Ishikawa (cell line): ENCODE measurements at regions not wholly inside any gene's neighbourhood (a gene's known extent, or its start where the extent isn't known, plus 50 kb on each side); places are given as distances from the start of the nearest gene placed in this dataset.

ENCODE experiments used
- CEBPB ChIP-seq: IDR thresholded peaks from 2 replicates; pipeline ENCODE4 v1.6.1; 2012
- CREB1 ChIP-seq: IDR thresholded peaks from 2 replicates; pipeline ENCODE4 v1.6.1; 2012; ENCODE audit warnings: low read depth
- EGR1 ChIP-seq: IDR thresholded peaks from 2 replicates; pipeline ENCODE4 v1.6.1; 2012
- EP300 ChIP-seq: IDR thresholded peaks from 2 replicates; pipeline ENCODE4 v1.6.1; 2012; ENCODE audit warnings: borderline replicate concordance
- FOXM1 ChIP-seq: IDR thresholded peaks from 2 replicates; pipeline ENCODE4 v1.6.1; 2012; ENCODE audit warnings: low read depth, borderline replicate concordance
- MAX ChIP-seq: IDR thresholded peaks from 2 replicates; pipeline ENCODE4 v1.6.1; 2012
- NFIC ChIP-seq: IDR thresholded peaks from 2 replicates; pipeline ENCODE4 v1.6.1; 2012
- RAD21 ChIP-seq: IDR thresholded peaks from 2 replicates; pipeline ENCODE4 v1.6.1; 2012; ENCODE audit warnings: low read depth
- REST ChIP-seq: IDR thresholded peaks from 2 replicates; pipeline ENCODE4 v1.6.1; 2012; ENCODE audit warnings: low read depth, mild to moderate bottlenecking
- TAF1 ChIP-seq: IDR thresholded peaks from 2 replicates; pipeline ENCODE4 v1.6.1; 2012; ENCODE audit warnings: low read depth, mild to moderate bottlenecking
- TCF12 ChIP-seq: IDR thresholded peaks from 2 replicates; pipeline ENCODE4 v1.6.1; 2012; ENCODE audit warnings: low read depth
- TEAD4 ChIP-seq: IDR thresholded peaks from 2 replicates; pipeline ENCODE4 v1.6.1; 2012
- USF1 ChIP-seq: IDR thresholded peaks from 2 replicates; pipeline ENCODE4 v1.6.1; 2012
- YY1 ChIP-seq: IDR thresholded peaks from 2 replicates; pipeline ENCODE4 v1.6.1; 2012; ENCODE audit warnings: low read depth
- ZBTB7A ChIP-seq: IDR thresholded peaks from 2 replicates; pipeline ENCODE4 v1.6.1; 2012; ENCODE audit warnings: low read depth

- no peak for TF ChIP-seq YY1
These were observed 201.4 kb upstream of the DDX18 start for GRCh38 chr2:117613101-117613500.

GRCh38 chr2:117614296-117614695 is 200.2 kb upstream of the DDX18 start:
- TF ChIP-seq NFIC, result no peak
- no peak for TF ChIP-seq MAX
- TF ChIP-seq EGR1, result no peak
- TF ChIP-seq RAD21, result no peak
- no peak for TF ChIP-seq TEAD4
- no peak for TF ChIP-seq EP300
- TF ChIP-seq ZBTB7A, result no peak
- no peak for TF ChIP-seq USF1
- TF ChIP-seq TCF12, result no peak
- no peak for TF ChIP-seq REST
- no peak for TF ChIP-seq FOXM1
- no peak for TF ChIP-seq YY1
- TF ChIP-seq CEBPB, result no peak
- no peak for TF ChIP-seq CREB1
- no peak for TF ChIP-seq TAF1

GRCh38 chr2:117614823-117615534 is 199.5 kb upstream of the DDX18 start:
- TF ChIP-seq CREB1, result no peak
- no peak for TF ChIP-seq YY1
- TF ChIP-seq TAF1, result no peak
- TF ChIP-seq RAD21, result no peak
- TF ChIP-seq USF1, result no peak
- TF ChIP-seq CEBPB, result no peak
- TF ChIP-seq ZBTB7A, result no peak
- no peak for TF ChIP-seq EGR1
- TF ChIP-seq REST, result no peak
- no peak for TF ChIP-seq FOXM1
- no peak for TF ChIP-seq NFIC
- no peak for TF ChIP-seq EP300
- TF ChIP-seq TEAD4, result no peak
- no peak for TF ChIP-seq MAX
- TF ChIP-seq TCF12, result no peak

GRCh38 chr2:117618607-117619006 is 195.9 kb upstream of the DDX18 start:
- TF ChIP-seq YY1 (no peak), TCF12 (no peak), MAX (no peak), EP300 (no peak), NFIC (no peak), RAD21 (no peak), EGR1 (no peak), TAF1 (no peak), REST (no peak), CEBPB (no peak), USF1 (no peak), TEAD4 (no peak), ZBTB7A (no peak), FOXM1 (no peak), CREB1 (no peak)
